Neuronal stem cell (in vitro differentiated cells): ENCODE measurements at regions not wholly inside any gene's neighbourhood (a gene's known extent, or its start where the extent isn't known, plus 50 kb on each side); places are given as distances from the start of the nearest gene placed in this dataset.
A peak's percentile ranks its signal among the peaks of the same experiment; 100 is the strongest.

Source experiments
- DNase-seq: peaks from one replicate; pipeline ENCODE4 v3.0.0-alpha.2; 2013; ENCODE audit warnings: low spot score
- H2AFZ ChIP-seq: one replicate; pipeline ENCODE4 v1.6.1; 2013; ENCODE audit warnings: mild to moderate bottlenecking, low read length, inconsistent platforms
- H2AK5ac ChIP-seq: 2 replicates; pipeline ENCODE4 v1.6.1; 2013; ENCODE audit warnings: low read depth, mild to moderate bottlenecking, inconsistent platforms, low read length, moderate library complexity, mixed read lengths
- H2BK120ac ChIP-seq: 2 replicates; pipeline ENCODE4 v1.6.1; 2013; ENCODE audit warnings: low read depth, mild to moderate bottlenecking, inconsistent platforms, low read length, moderate library complexity, mixed read lengths
- H2BK12ac ChIP-seq: one replicate; pipeline ENCODE4 v1.6.1; 2013; ENCODE audit warnings: low read length, inconsistent platforms
- H2BK15ac ChIP-seq: 2 replicates; pipeline ENCODE4 v1.6.1; 2013; ENCODE audit warnings: mild to moderate bottlenecking, low read length, inconsistent platforms, mixed read lengths
- H2BK5ac ChIP-seq: one replicate; pipeline ENCODE4 v1.6.1; 2013; ENCODE audit warnings: inconsistent platforms, mild to moderate bottlenecking, low read length, moderate library complexity
- H3K14ac ChIP-seq: one replicate; pipeline ENCODE4 v1.6.1; 2013; ENCODE audit warnings: low read length, inconsistent platforms
- H3K18ac ChIP-seq: 2 replicates; pipeline ENCODE4 v1.6.1; 2013; ENCODE audit warnings: low read length, inconsistent platforms
- H3K23ac ChIP-seq: 2 replicates; pipeline ENCODE4 v1.6.1; 2013; ENCODE audit warnings: low read depth, mild to moderate bottlenecking, mixed read lengths, low read length, inconsistent platforms; ENCODE audit not compliant: poor library complexity
- H3K27ac ChIP-seq: replicated peaks from 3 replicates; pipeline ENCODE4 v1.5.1; 2013; ENCODE audit warnings: low read length, inconsistent platforms
- H3K27me3 ChIP-seq, 3 experiments: 2 replicates each; pipeline ENCODE4 v1.6.1; 2013; ENCODE audit warnings: low read length in 3 of 3, mild to moderate bottlenecking in 2 of 3, inconsistent platforms in 1 of 3, low read depth in 1 of 3, mixed read lengths in 1 of 3, moderate library complexity in 1 of 3; ENCODE audit not compliant: control insufficient read depth in 3 of 3, insufficient read depth in 3 of 3
- H3K36me3 ChIP-seq, 2 donors: replicated peaks in 1 of 2; 2 replicates each; pipeline ENCODE4 v1.6.1; 2013; ENCODE audit warnings: low read length in 2 of 2; ENCODE audit not compliant: control insufficient read depth in 2 of 2, insufficient read depth in 2 of 2
- H3K4ac ChIP-seq: 2 replicates; pipeline ENCODE4 v1.6.1; 2013; ENCODE audit warnings: inconsistent platforms, mild to moderate bottlenecking, low read length, moderate library complexity
- H3K4me1 ChIP-seq, 2 donors: 1 replicate in 1 of 2; 2 replicates in 1 of 2; pipeline ENCODE4 v1.6.1; 2013; ENCODE audit warnings: low read length in 2 of 2, low read depth in 1 of 2; ENCODE audit not compliant: control insufficient read depth in 2 of 2, insufficient read depth in 1 of 2
- H3K4me2 ChIP-seq: one replicate; pipeline ENCODE4 v1.6.1; 2013; ENCODE audit warnings: mild to moderate bottlenecking, low read length, inconsistent platforms; ENCODE audit not compliant: insufficient read depth, poor library complexity, severe bottlenecking
- H3K4me3 ChIP-seq, 2 donors: 2 replicates each; pipeline ENCODE4 v1.5.1; 2013; ENCODE audit warnings: low read length in 2 of 2, mild to moderate bottlenecking in 2 of 2, inconsistent platforms in 1 of 2, moderate library complexity in 1 of 2
- H3K79me1 ChIP-seq: one replicate; pipeline ENCODE4 v1.6.1; 2013; ENCODE audit warnings: low read depth, mild to moderate bottlenecking, inconsistent platforms, low read length, moderate library complexity
- H3K9ac ChIP-seq: one replicate; pipeline ENCODE4 v1.6.1; 2013; ENCODE audit warnings: mild to moderate bottlenecking, low read depth, low read length, inconsistent platforms; ENCODE audit not compliant: poor library complexity
- H3K9me3 ChIP-seq, 2 donors: replicated peaks in 1 of 2; 2 replicates each; pipeline versions ENCODE3 to v1.6.1; 2013; ENCODE audit warnings: low read length in 2 of 2, mild to moderate bottlenecking in 2 of 2, inconsistent platforms in 1 of 2, low read depth in 1 of 2, mixed read lengths in 1 of 2, moderate library complexity in 1 of 2; ENCODE audit not compliant: control insufficient read depth in 2 of 2, insufficient read depth in 1 of 2
- H4K8ac ChIP-seq: one replicate; pipeline ENCODE4 v1.6.1; 2013; ENCODE audit warnings: low read depth, mild to moderate bottlenecking, inconsistent platforms, low read length, moderate library complexity
- H4K91ac ChIP-seq: one replicate; pipeline ENCODE4 v1.6.1; 2013; ENCODE audit warnings: low read length, low read depth, mild to moderate bottlenecking, inconsistent platforms; ENCODE audit not compliant: poor library complexity
- WGBS, 2 donors: extraction: QIAGEN DNeasy Blood & Tissue Kit; methylation state at CpG; one replicate each; pipeline ENCODE4 v1.1.7; 2013; ENCODE audit warnings: missing lambda C conversion rate in 2 of 2, mixed read lengths in 1 of 2; ENCODE audit not compliant: insufficient read length in 2 of 2, insufficient replicate concordance in 1 of 2; ENCODE audit errors: extremely low coverage in 2 of 2; 5-methylcytosine and 5-hydroxymethylcytosine counted together

DNA sequence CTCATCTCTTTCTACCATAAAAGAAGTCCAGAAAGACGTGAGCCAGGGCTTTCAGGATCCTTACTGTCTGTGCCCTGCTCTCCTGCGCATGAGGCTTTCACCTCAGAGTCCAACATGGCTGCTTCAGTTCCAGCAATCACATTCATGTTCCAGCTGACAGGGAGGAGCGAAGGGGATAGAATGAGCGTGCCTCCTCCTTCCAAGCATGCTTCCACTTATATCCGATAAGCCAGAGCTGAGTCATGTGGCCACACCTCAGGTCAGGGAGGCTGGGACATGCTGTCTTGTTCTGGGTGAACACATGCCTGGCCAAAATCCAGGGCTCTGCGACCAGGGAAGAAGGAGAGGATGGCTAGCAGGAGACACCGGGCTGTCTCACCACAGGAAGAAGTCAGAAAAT is 248.2 kb downstream of the SKAP2 start:
- Histone ChIP-seq H3K4me3 (no peak overlapping the region), H2BK120ac (no peak overlapping the region), H3K36me3 (no peaks in the 10 kb centered on the region), H3K23ac (no peak overlapping the region), H3K18ac (no peak overlapping the region), H3K9me3 (peaks cover 0 to 2% of the 10 kb centered on the region in 2 donors), H3K27ac (no peak overlapping the region), H3K27me3 (peaks cover 0 to 12% (median 0%) of the 10 kb centered on the region in 3 experiments), H3K4me1 (peaks cover 4 to 8% of the 10 kb centered on the region in 2 donors), H2AFZ (no peak overlapping the region), H3K14ac (no peak overlapping the region), H2BK5ac (peak overlapping the region; percentile 31), H2AK5ac (no peak overlapping the region), H4K91ac (no peak overlapping the region), H2BK12ac (no peak overlapping the region), H3K4me2 (no peak overlapping the region), H3K9ac (no peak overlapping the region), H4K8ac (no peak overlapping the region), H2BK15ac (no peak overlapping the region), H3K79me1 (no peaks in the 10 kb centered on the region), H3K4ac (no peak overlapping the region)
- DNase-seq = no peak
- no CpG with 5 or more reads among the region's 7 CpGs for WGBS, 2 donors

DNA sequence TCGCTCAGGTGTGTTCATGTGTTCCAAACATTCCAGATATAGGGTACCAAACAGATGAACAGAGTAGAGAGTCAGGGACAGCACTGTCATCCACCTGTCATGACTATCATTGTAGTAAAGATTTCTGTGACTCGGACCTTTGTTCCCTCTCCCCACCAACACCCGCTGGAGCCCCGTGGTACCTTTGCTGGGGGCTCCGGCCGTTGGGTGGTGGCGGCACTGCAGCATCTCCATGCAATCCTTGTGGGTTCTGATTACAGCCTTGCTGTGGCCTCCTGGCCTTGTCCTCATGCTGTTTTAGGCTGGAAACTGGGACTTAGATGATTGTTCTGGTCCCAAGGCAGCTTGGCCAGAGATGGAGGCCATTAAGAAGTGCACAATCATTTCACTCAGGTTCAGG is 247.3 kb downstream of the SKAP2 start:
- DNase-seq = no peak
- no peak overlapping the region for H4K8ac ChIP-seq
- no peak overlapping the region for H2BK120ac ChIP-seq
- no peaks in the 10 kb centered on the region for H3K79me1 ChIP-seq
- H3K4ac ChIP-seq = no peak overlapping the region
- no peak overlapping the region for H3K27ac ChIP-seq
- no peak overlapping the region for H3K14ac ChIP-seq
- H2BK5ac ChIP-seq = peak overlapping the region; percentile 31
- peaks cover 4 to 8% of the 10 kb centered on the region in 2 donors for H3K4me1 ChIP-seq
- H4K91ac ChIP-seq = no peak overlapping the region
- WGBS, 2 donors = no CpG with 5 or more reads among the region's 7 CpGs
- H3K4me3 ChIP-seq = no peak overlapping the region
- no peak overlapping the region for H2BK15ac ChIP-seq
- H3K27me3 ChIP-seq = peaks cover 0 to 12% (median 0%) of the 10 kb centered on the region in 3 experiments
- no peak overlapping the region for H3K18ac ChIP-seq
- H3K9ac ChIP-seq = no peak overlapping the region
- H3K4me2 ChIP-seq = no peak overlapping the region
- H3K36me3 ChIP-seq = no peaks in the 10 kb centered on the region
- no peak overlapping the region for H2AK5ac ChIP-seq
- no peak overlapping the region for H3K23ac ChIP-seq
- no peak overlapping the region for H2AFZ ChIP-seq
- H2BK12ac ChIP-seq = no peak overlapping the region
- H3K9me3 ChIP-seq = peaks cover 0 to 2% of the 10 kb centered on the region in 2 donors
